H1 (cell line): ENCODE measurements at regions not wholly inside any gene's neighbourhood (a gene's known extent, or its start where the extent isn't known, plus 50 kb on each side); places are given as distances from the start of the nearest gene placed in this dataset.

Source experiments
- CTCF ChIA-PET: fragments of 300-600 bp; sonication (Branson Sonifier 250); formaldehyde crosslinking; loops from one replicate; lab custom pipeline; 2021; ENCODE audit not compliant: partially characterized antibody; lab: Charles Lee
- POLR2A ChIA-PET: fragments of 300-600 bp; sonication (Branson Sonifier 250); formaldehyde crosslinking; loops from one replicate; lab custom pipeline; 2021; ENCODE audit warnings: inconsistent platforms; ENCODE audit not compliant: partially characterized antibody; lab: Charles Lee
- DNase-seq, 2 experiments: peaks; one replicate each; pipeline versions ENCODE4 v3.0.0 to v3.0.0-alpha.2; 2010 to 2022; ENCODE audit warnings: low spot score in 2 of 2, low read depth in 1 of 2, mixed read lengths in 1 of 2
- FAIRE-seq: peaks from 2 replicates; lab custom pipeline; 2011; peaks lifted over from hg19 to GRCh38; lab: Jason Lieb, UNC
- H2AFZ ChIP-seq: 2 replicates; pipeline ENCODE4 v1.8.1; 2012; ENCODE audit warnings: low read length, inconsistent platforms
- H2AK5ac ChIP-seq: 2 replicates; pipeline ENCODE4 v1.6.1; 2013; ENCODE audit warnings: low read depth, low read length
- H2BK120ac ChIP-seq: replicated peaks from 2 replicates; pipeline ENCODE3; 2013; ENCODE audit warnings: low read depth, low read length, inconsistent platforms
- H2BK12ac ChIP-seq: 2 replicates; pipeline ENCODE4 v1.6.1; 2013; ENCODE audit warnings: low read depth, low read length
- H2BK15ac ChIP-seq: 2 replicates; pipeline ENCODE4 v1.6.1; 2013; ENCODE audit warnings: low read length
- H2BK20ac ChIP-seq: 2 replicates; pipeline ENCODE4 v1.6.1; 2013; ENCODE audit warnings: low read length
- H2BK5ac ChIP-seq: 2 replicates; pipeline ENCODE4 v1.6.1; 2013; ENCODE audit warnings: low read depth, low read length
- H3K14ac ChIP-seq: 2 replicates; pipeline ENCODE4 v1.6.1; 2013; ENCODE audit warnings: inconsistent platforms; ENCODE audit not compliant: insufficient read length
- H3K18ac ChIP-seq: 2 replicates; pipeline ENCODE4 v1.6.1; 2013; ENCODE audit warnings: low read length; ENCODE audit errors: extremely low read depth
- H3K23ac ChIP-seq: 2 replicates; pipeline ENCODE4 v1.6.1; 2013; ENCODE audit warnings: inconsistent platforms; ENCODE audit not compliant: insufficient read length
- H3K23me2 ChIP-seq: 2 replicates; pipeline ENCODE4 v1.6.1; 2013; ENCODE audit warnings: low read depth, low read length
- H3K27ac ChIP-seq: 2 replicates; pipeline ENCODE4 v1.6.1; 2011; ENCODE audit warnings: low read depth, low read length, inconsistent platforms
- H3K27me3 ChIP-seq, 4 experiments: replicated peaks in 1 of 4; 1 replicate in 1 of 4; 2 replicates in 3 of 4; pipeline versions ENCODE4 v1.6.1 to v1.8.1; 2011 to 2013; ENCODE audit warnings: low read length in 3 of 4, mild to moderate bottlenecking in 3 of 4, inconsistent platforms in 2 of 4, mixed read lengths in 2 of 4, moderate library complexity in 1 of 4; ENCODE audit not compliant: control insufficient read depth in 3 of 4, insufficient read depth in 3 of 4; ENCODE audit errors: extremely low read depth in 1 of 4
- H3K36me3 ChIP-seq, 4 experiments: 2 replicates each; pipeline versions ENCODE4 v1.6.1 to v1.8.1; 2011 to 2013; ENCODE audit warnings: mild to moderate bottlenecking in 4 of 4, low read length in 3 of 4, moderate library complexity in 2 of 4, control low read depth in 1 of 4, inconsistent platforms in 1 of 4; ENCODE audit not compliant: insufficient read depth in 4 of 4, control insufficient read depth in 2 of 4
- H3K4ac ChIP-seq: replicated peaks from 2 replicates; pipeline ENCODE3; 2013; ENCODE audit warnings: low read length, low read depth, mixed read lengths, inconsistent platforms; ENCODE audit not compliant: insufficient read length
- H3K4me1 ChIP-seq, 4 experiments: replicated peaks in 1 of 4; 1 replicate in 1 of 4; 2 replicates in 3 of 4; pipeline versions ENCODE4 v1.6.1 to v1.8.1; 2011 to 2013; ENCODE audit warnings: low read length in 3 of 4, inconsistent platforms in 2 of 4, mixed read lengths in 1 of 4; ENCODE audit not compliant: insufficient read depth in 4 of 4, control insufficient read depth in 3 of 4
- H3K4me2 ChIP-seq, 2 experiments: 2 replicates each; pipeline versions ENCODE4 v1.6.1 to v1.8.1; 2011 to 2013; ENCODE audit warnings: low read depth in 2 of 2, low read length in 2 of 2, control low read depth in 1 of 2, inconsistent platforms in 1 of 2, mild to moderate bottlenecking in 1 of 2; ENCODE audit not compliant: insufficient read depth in 1 of 2
- H3K4me3 ChIP-seq, 4 experiments: fragments of 200-600, 300-600 bp in 1 of 4; sonication (generic), shearing (Covaris generic), sonication (Bioruptor Twin) in 1 of 4; 2 replicates each; pipeline versions ENCODE4 v1.5.1 to v1.8.1; 2011 to 2016; ENCODE audit warnings: low read length in 4 of 4, low read depth in 3 of 4, control low read depth in 2 of 4, inconsistent platforms in 2 of 4, mild to moderate bottlenecking in 2 of 4, mixed read lengths in 1 of 4, moderate library complexity in 1 of 4; ENCODE audit not compliant: insufficient read depth in 2 of 4; ENCODE audit errors: extremely low read depth in 1 of 4
- H3K56ac ChIP-seq: replicated peaks from 2 replicates; pipeline ENCODE3; 2013; ENCODE audit warnings: low read depth, mild to moderate bottlenecking, mixed read lengths, low read length, inconsistent platforms; ENCODE audit not compliant: insufficient read length
- H3K79me1 ChIP-seq: 2 replicates; pipeline ENCODE4 v1.6.1; 2013; ENCODE audit warnings: low read depth, low read length, control low read depth
- H3K79me2 ChIP-seq, 2 experiments: 2 replicates each; pipeline versions ENCODE4 v1.6.1 to v1.8.1; 2012 to 2013; ENCODE audit warnings: low read length in 2 of 2, mild to moderate bottlenecking in 2 of 2, inconsistent platforms in 1 of 2; ENCODE audit not compliant: insufficient read depth in 2 of 2, control insufficient read depth in 1 of 2
- H3K9ac ChIP-seq, 4 experiments: replicated peaks in 1 of 4; 1 replicate in 1 of 4; 2 replicates in 3 of 4; pipeline versions ENCODE4 v1.6.1 to v1.8.1; 2011 to 2013; ENCODE audit warnings: low read depth in 3 of 4, low read length in 3 of 4, control low read depth in 2 of 4, mild to moderate bottlenecking in 2 of 4, moderate library complexity in 2 of 4, inconsistent platforms in 1 of 4; ENCODE audit errors: extremely low read depth in 1 of 4
- H3K9me3 ChIP-seq, 2 experiments: 2 replicates each; pipeline versions ENCODE4 v1.6.1 to v1.8.1; 2012 to 2013; ENCODE audit warnings: mild to moderate bottlenecking in 2 of 2, moderate library complexity in 2 of 2, control low read depth in 1 of 2, inconsistent platforms in 1 of 2, low read depth in 1 of 2, low read length in 1 of 2, mixed read lengths in 1 of 2; ENCODE audit not compliant: insufficient read depth in 2 of 2
- H4K20me1 ChIP-seq, 2 experiments: replicated peaks in 1 of 2; 2 replicates each; pipeline versions ENCODE3 to v1.8.1; 2011 to 2013; ENCODE audit warnings: inconsistent platforms in 2 of 2, low read length in 2 of 2, mild to moderate bottlenecking in 1 of 2; ENCODE audit not compliant: insufficient read depth in 2 of 2, control insufficient read depth in 1 of 2
- H4K5ac ChIP-seq: 2 replicates; pipeline ENCODE4 v1.6.1; 2013; ENCODE audit warnings: low read length, low read depth, mixed read lengths, inconsistent platforms; ENCODE audit not compliant: insufficient read length
- H4K8ac ChIP-seq: 2 replicates; pipeline ENCODE4 v1.8.0; 2013; ENCODE audit warnings: mild to moderate bottlenecking, moderate library complexity, low read length, inconsistent platforms; ENCODE audit not compliant: insufficient read depth; ENCODE audit errors: extremely low read depth
- H4K91ac ChIP-seq: replicated peaks from 2 replicates; pipeline ENCODE3; 2013; ENCODE audit warnings: low read length, mixed read lengths, inconsistent platforms; ENCODE audit not compliant: insufficient read length
- BCL11A ChIP-seq, 2 experiments: IDR thresholded peaks; one replicate each; pipeline ENCODE4 v1.6.1; 2011; ENCODE audit warnings: low read depth in 2 of 2, low read length in 2 of 2, mild to moderate bottlenecking in 2 of 2
- CHD2 ChIP-seq: IDR thresholded peaks from 2 replicates; pipeline ENCODE4 v1.6.1; 2012; ENCODE audit warnings: low read length, improper control_type of control experiment
- JUND ChIP-seq: IDR thresholded peaks from 2 replicates; pipeline ENCODE4 v1.6.1; 2011; ENCODE audit warnings: mild to moderate bottlenecking, improper control_type of control experiment, low read length
- KDM1A ChIP-seq: fragments of 200-600, 300-600 bp; sonication (generic); IDR thresholded peaks from 2 replicates; pipeline ENCODE4 v1.7.1; 2016; ENCODE audit warnings: mild to moderate bottlenecking, low read length, borderline replicate concordance
- KDM4A ChIP-seq: IDR thresholded peaks from one replicate; pipeline ENCODE4 v1.7.1; 2012; ENCODE audit warnings: low read depth, mild to moderate bottlenecking, moderate library complexity, low read length, inconsistent platforms; ENCODE audit not compliant: severe bottlenecking
- RFX5 ChIP-seq: IDR thresholded peaks from 2 replicates; pipeline ENCODE4 v1.6.1; 2011; ENCODE audit warnings: low read depth, low read length, improper control_type of control experiment, borderline replicate concordance
- RNF2 ChIP-seq: fragments of 200-900, 300-1000 bp; sonication (generic); IDR thresholded peaks from 2 replicates; pipeline ENCODE4 v1.7.1; 2016; ENCODE audit warnings: borderline replicate concordance, low read depth, mild to moderate bottlenecking, antibody characterized with exemption, low read length; ENCODE audit not compliant: poor library complexity, severe bottlenecking; ENCODE audit errors: missing control alignments
- SIRT6 ChIP-seq: IDR thresholded peaks from one replicate; pipeline ENCODE4 v1.7.1; 2012; ENCODE audit warnings: low read length, inconsistent platforms
- SP1 ChIP-seq: IDR thresholded peaks from 2 replicates; pipeline ENCODE4 v1.6.1; 2011; ENCODE audit warnings: low read depth, low read length
- TF ChIP-seq, protein P1 (sequence below): IDR thresholded peaks from 2 replicates; pipeline ENCODE4 v1.6.1; 2011; ENCODE audit warnings: low read depth, mild to moderate bottlenecking, low read length; ENCODE audit not compliant: insufficient read depth

DNA sequence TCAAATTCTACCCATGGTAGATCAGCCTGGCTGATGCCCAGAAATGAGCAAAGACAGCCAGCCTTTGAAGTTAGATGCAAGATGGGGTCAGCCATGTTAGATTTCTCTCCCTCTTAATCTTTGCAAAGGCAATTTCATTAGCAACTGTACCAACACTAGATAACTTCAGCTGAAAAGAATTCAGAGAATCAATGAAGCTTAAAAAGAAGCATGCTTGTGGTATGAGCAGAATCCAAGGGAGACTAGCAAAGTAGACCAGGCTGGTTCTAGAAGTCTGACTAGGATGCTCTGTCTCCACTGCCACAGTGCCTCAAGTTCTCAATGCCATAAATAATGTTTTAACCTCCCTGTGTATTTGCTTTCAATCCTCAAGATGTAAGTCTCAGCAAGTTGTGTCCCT, 247.3 kb downstream of the SLC7A11 start:
- FAIRE-seq = no peak
- TF ChIP-seq, protein P1, sequence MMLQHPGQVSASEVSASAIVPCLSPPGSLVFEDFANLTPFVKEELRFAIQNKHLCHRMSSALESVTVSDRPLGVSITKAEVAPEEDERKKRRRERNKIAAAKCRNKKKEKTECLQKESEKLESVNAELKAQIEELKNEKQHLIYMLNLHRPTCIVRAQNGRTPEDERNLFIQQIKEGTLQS = no peak
- TF ChIP-seq CHD2 (no peak), RFX5 (no peak), SIRT6 (no peak), KDM1A (no peak), RNF2 (no peak), JUND (no peak), BCL11A (IDR thresholded peaks at IDR 0.05; ENCODE audit: low read depth in 2 of 2, low read length in 2 of 2) (no peak), KDM4A (no peak), SP1 (no peak)
- POLR2A ChIA-PET = no interaction called here

More for the DNA sequence above, 247.3 kb downstream of the SLC7A11 start:
- Histone ChIP-seq H3K27ac (no peak overlapping the region), H4K20me1 (no peaks in the 10 kb centered on the region), H3K79me2 (no peaks in the 10 kb centered on the region), H2BK120ac (no peak overlapping the region), H2AFZ (no peak overlapping the region), H3K27me3 (no peaks in the 10 kb centered on the region), H4K8ac (no peak overlapping the region), H3K4ac (no peak overlapping the region), H2BK12ac (no peak overlapping the region), H3K23me2 (no peaks in the 10 kb centered on the region), H4K5ac (no peak overlapping the region), H3K4me2 (no peak overlapping the region), H3K4me3 (no peak overlapping the region), H3K79me1 (no peaks in the 10 kb centered on the region), H2BK5ac (no peak overlapping the region), H3K18ac (no peak overlapping the region), H3K56ac (no peak overlapping the region), H3K36me3 (no peaks in the 10 kb centered on the region), H3K9ac (no peak overlapping the region), H3K9me3 (no peaks in the 10 kb centered on the region), H2BK20ac (no peak overlapping the region), H4K91ac (no peak overlapping the region), H3K4me1 (no peaks in the 10 kb centered on the region), H3K14ac (no peak overlapping the region), H3K23ac (no peak overlapping the region), H2BK15ac (no peak overlapping the region), H2AK5ac (no peak overlapping the region)
- no peak for DNase-seq
- CTCF ChIA-PET = interaction anchor here (1.4 kb wide), 1 partner anchor 95 kb away, joined by 3 read pairs; no protein-coding TSS in a partner anchor
